ENCODE measurements at regions not wholly inside any gene's neighbourhood (a gene's known extent, or its start where the extent isn't known, plus 50 kb on each side); places are given as distances from the start of the nearest gene placed in this dataset.

DNA sequence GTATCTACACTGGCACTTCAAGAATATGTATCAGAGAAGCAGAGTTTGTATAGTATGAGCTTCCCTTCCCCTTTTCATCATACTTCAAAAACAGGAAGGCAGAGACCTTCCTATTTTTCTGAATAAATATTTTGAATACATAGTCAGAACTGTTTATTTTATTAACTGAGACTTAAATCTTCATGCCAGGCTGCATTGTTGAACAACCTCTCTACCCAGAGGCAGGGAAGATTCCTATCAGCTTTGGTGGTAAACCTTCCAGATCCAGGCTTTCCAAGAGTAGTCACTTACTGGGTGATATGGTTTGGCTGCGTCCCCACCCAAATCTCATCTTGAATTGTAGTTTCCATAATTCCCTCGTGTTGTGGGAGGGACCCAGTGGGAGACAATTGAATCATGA, 217.4 kb upstream of the ATP11B start:
- TF ChIP-seq, protein P1, sequence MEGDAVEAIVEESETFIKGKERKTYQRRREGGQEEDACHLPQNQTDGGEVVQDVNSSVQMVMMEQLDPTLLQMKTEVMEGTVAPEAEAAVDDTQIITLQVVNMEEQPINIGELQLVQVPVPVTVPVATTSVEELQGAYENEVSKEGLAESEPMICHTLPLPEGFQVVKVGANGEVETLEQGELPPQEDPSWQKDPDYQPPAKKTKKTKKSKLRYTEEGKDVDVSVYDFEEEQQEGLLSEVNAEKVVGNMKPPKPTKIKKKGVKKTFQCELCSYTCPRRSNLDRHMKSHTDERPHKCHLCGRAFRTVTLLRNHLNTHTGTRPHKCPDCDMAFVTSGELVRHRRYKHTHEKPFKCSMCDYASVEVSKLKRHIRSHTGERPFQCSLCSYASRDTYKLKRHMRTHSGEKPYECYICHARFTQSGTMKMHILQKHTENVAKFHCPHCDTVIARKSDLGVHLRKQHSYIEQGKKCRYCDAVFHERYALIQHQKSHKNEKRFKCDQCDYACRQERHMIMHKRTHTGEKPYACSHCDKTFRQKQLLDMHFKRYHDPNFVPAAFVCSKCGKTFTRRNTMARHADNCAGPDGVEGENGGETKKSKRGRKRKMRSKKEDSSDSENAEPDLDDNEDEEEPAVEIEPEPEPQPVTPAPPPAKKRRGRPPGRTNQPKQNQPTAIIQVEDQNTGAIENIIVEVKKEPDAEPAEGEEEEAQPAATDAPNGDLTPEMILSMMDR (conservative IDR thresholded peaks at IDR 0.05; ENCODE audit: low read length), result no peak
- no peak for TF ChIP-seq EZH2phosphoT487 (IDR thresholded peaks at IDR 0.05; ENCODE audit: borderline replicate concordance, low read depth, low read length)
